ENCODE measurements at regions not wholly inside any gene's neighbourhood (a gene's known extent, or its start where the extent isn't known, plus 50 kb on each side); places are given as distances from the start of the nearest gene placed in this dataset.

- Histone ChIP-seq H3K9me3 (no peaks in the 10 kb centered on the region), H3K4me1 (no peaks in the 10 kb centered on the region), H3K4me3 (no peak overlapping the region), H3K27me3 (no peaks in the 10 kb centered on the region), H3K36me3 (no peaks in the 10 kb centered on the region), H3K27ac (replicated peaks in 1 of 4) (no peak overlapping the region)
- DNase-seq (ENCODE audit: extremely low spot score): no peak
- intact Hi-C loops (cut with DNase I): no loop called here
- TF ChIP-seq POLR2AphosphoS5 (IDR thresholded peaks at IDR 0.05) (no peak), EP300 (IDR thresholded peaks at IDR 0.05) (no peak), POLR2A (IDR thresholded peaks at IDR 0.05; ENCODE audit: low read depth) (no peak)
- TF ChIP-seq, protein P1, sequence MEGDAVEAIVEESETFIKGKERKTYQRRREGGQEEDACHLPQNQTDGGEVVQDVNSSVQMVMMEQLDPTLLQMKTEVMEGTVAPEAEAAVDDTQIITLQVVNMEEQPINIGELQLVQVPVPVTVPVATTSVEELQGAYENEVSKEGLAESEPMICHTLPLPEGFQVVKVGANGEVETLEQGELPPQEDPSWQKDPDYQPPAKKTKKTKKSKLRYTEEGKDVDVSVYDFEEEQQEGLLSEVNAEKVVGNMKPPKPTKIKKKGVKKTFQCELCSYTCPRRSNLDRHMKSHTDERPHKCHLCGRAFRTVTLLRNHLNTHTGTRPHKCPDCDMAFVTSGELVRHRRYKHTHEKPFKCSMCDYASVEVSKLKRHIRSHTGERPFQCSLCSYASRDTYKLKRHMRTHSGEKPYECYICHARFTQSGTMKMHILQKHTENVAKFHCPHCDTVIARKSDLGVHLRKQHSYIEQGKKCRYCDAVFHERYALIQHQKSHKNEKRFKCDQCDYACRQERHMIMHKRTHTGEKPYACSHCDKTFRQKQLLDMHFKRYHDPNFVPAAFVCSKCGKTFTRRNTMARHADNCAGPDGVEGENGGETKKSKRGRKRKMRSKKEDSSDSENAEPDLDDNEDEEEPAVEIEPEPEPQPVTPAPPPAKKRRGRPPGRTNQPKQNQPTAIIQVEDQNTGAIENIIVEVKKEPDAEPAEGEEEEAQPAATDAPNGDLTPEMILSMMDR (IDR thresholded peaks at IDR 0.05): no peak
- WGBS: 61% methylated on average over 2 of the region's 2 CpGs
Measured at GRCh38 chr6:103379272-103379671, 1480.4 kb downstream of the HACE1 start.

- Histone ChIP-seq H3K4me3 (no peak overlapping the region), H3K36me3 (no peaks in the 10 kb centered on the region), H3K4me1 (no peaks in the 10 kb centered on the region), H3K27me3 (no peaks in the 10 kb centered on the region), H3K9me3 (no peaks in the 10 kb centered on the region), H3K27ac (replicated peaks in 1 of 4) (no peak overlapping the region)
- intact Hi-C loops (cut with DNase I): no loop called here
- no peak for DNase-seq (ENCODE audit: extremely low spot score)
- TF ChIP-seq POLR2A (IDR thresholded peaks at IDR 0.05; ENCODE audit: low read depth) (no peak), EP300 (IDR thresholded peaks at IDR 0.05) (no peak), POLR2AphosphoS5 (IDR thresholded peaks at IDR 0.05) (no peak)
- TF ChIP-seq, protein P1 (IDR thresholded peaks at IDR 0.05): no peak
Measured at GRCh38 chr6:103367212-103367611, 1492.5 kb downstream of the HACE1 start.

- no peak overlapping the region for H3K27ac ChIP-seq (replicated peaks in 1 of 4)
- H3K4me3 ChIP-seq: no peak overlapping the region
- TF ChIP-seq POLR2A (IDR thresholded peaks at IDR 0.05; ENCODE audit: low read depth): no peak
- TF ChIP-seq EP300 (IDR thresholded peaks at IDR 0.05): no peak
- TF ChIP-seq, protein P1 (IDR thresholded peaks at IDR 0.05): no peak
- no peak for TF ChIP-seq POLR2AphosphoS5 (IDR thresholded peaks at IDR 0.05)
- no peaks in the 10 kb centered on the region for H3K4me1 ChIP-seq
- intact Hi-C loops (cut with DNase I): no loop called here
- no peaks in the 10 kb centered on the region for H3K36me3 ChIP-seq
- 52% methylated on average over 1 of the region's 1 CpG for WGBS
- H3K27me3 ChIP-seq: no peaks in the 10 kb centered on the region
- no peak for DNase-seq (ENCODE audit: extremely low spot score)
- no peaks in the 10 kb centered on the region for H3K9me3 ChIP-seq
Measured at GRCh38 chr6:103356531-103356930, 1503.2 kb downstream of the HACE1 start.

DNA sequence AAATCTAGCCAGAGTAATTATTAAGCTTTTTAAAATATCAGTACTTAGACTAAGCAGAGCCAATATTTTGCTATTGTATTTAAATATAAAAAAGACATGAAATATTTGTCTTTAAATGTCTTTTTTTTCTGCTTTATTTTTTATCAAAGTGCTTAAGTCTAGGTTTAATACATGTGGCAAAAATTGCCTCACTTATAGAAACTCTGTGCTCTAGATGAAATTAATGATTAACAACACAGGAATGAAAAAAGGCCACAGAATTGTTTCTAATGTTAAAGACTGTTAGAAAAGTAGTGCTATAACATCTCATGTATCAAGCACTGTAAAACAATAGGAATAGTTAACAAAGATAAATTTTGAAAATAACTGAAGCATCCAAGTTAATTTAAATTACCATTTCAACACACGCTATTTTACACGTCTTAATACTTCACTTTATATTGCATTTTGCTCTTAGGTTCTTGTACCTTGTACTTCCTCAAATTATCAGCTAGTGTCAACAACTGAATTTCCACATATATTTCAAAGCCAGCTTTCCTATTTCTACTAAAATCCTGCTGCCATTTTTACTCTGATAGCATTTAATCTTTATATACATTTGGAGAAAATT lies 1515.1 kb downstream of the HACE1 start:
- intact Hi-C loops (cut with DNase I): no loop called here
- no peak for DNase-seq (ENCODE audit: extremely low spot score)
- no peaks in the 10 kb centered on the region for H3K27me3 ChIP-seq
- TF ChIP-seq, protein P1 (IDR thresholded peaks at IDR 0.05): no peak
- TF ChIP-seq POLR2AphosphoS5 (IDR thresholded peaks at IDR 0.05) (no peak), POLR2A (IDR thresholded peaks at IDR 0.05; ENCODE audit: low read depth) (no peak), EP300 (IDR thresholded peaks at IDR 0.05) (no peak)
- WGBS: 75% methylated on average over 2 of the region's 2 CpGs
- no peaks in the 10 kb centered on the region for H3K36me3 ChIP-seq
- H3K4me1 ChIP-seq: no peaks in the 10 kb centered on the region
- H3K27ac ChIP-seq (replicated peaks in 1 of 4): no peak overlapping the region
- no peak overlapping the region for H3K4me3 ChIP-seq
- no peaks in the 10 kb centered on the region for H3K9me3 ChIP-seq

GRCh38 chr6:103335412-103335811 lies 1524.3 kb downstream of the HACE1 start:
- 74% methylated on average over 2 of the region's 2 CpGs for WGBS
- no peak for TF ChIP-seq EP300 (IDR thresholded peaks at IDR 0.05)
- TF ChIP-seq, protein P1 (IDR thresholded peaks at IDR 0.05): no peak
- H3K36me3 ChIP-seq: no peaks in the 10 kb centered on the region
- no peak overlapping the region for H3K27ac ChIP-seq (replicated peaks in 1 of 4)
- H3K9me3 ChIP-seq: no peaks in the 10 kb centered on the region
- no peak for DNase-seq (ENCODE audit: extremely low spot score)
- intact Hi-C loops (cut with DNase I): no loop called here
- no peaks in the 10 kb centered on the region for H3K27me3 ChIP-seq
- H3K4me1 ChIP-seq: no peaks in the 10 kb centered on the region
- H3K4me3 ChIP-seq: no peak overlapping the region

Measured in esophagus muscularis mucosa (tissue), 4 donors.